ENCODE measurements at regions not wholly inside any gene's neighbourhood (a gene's known extent, or its start where the extent isn't known, plus 50 kb on each side); places are given as distances from the start of the nearest gene placed in this dataset.
"Not testable (repeated sequence)": the region's sequence is repeated elsewhere in the genome, so short reads cannot be mapped to it uniquely, and the experiment has no call there.

- DNase-seq (ENCODE audit: low read depth in 2 of 2): no peak
Observed at GRCh38 chr18:38747153-38747552, 1181.6 kb upstream of the CELF4 start.

- DNase-seq (ENCODE audit: low read depth in 2 of 2): not testable (repeated sequence)
Observed at GRCh38 chr18:38720181-38720580, 1154.6 kb upstream of the CELF4 start.

- no peak for DNase-seq (ENCODE audit: low read depth in 2 of 2)
Observed at GRCh38 chr18:38718365-38718901, 1152.8 kb upstream of the CELF4 start.

GRCh38 chr18:38709122-38709521 is 1143.5 kb upstream of the CELF4 start:
- no peak for DNase-seq (ENCODE audit: low read depth in 2 of 2)

GRCh38 chr18:38706373-38706772 is 1140.8 kb upstream of the CELF4 start:
- DNase-seq (ENCODE audit: low read depth in 2 of 2): no peak

- no peak for DNase-seq (ENCODE audit: low read depth in 2 of 2)
Observed at GRCh38 chr18:38698088-38698487, 1132.5 kb upstream of the CELF4 start.

- DNase-seq (ENCODE audit: low read depth in 2 of 2): no peak
Observed at GRCh38 chr18:38695559-38696280, 1130.1 kb upstream of the CELF4 start.

GRCh38 chr18:38693104-38693503 is 1127.5 kb upstream of the CELF4 start:
- no peak for DNase-seq (ENCODE audit: low read depth in 2 of 2)

GRCh38 chr18:38690626-38691025 is 1125.0 kb upstream of the CELF4 start:
- no peak for DNase-seq (ENCODE audit: low read depth in 2 of 2)

- DNase-seq (ENCODE audit: low read depth in 2 of 2): no peak
Observed at GRCh38 chr18:38688416-38688815, 1122.8 kb upstream of the CELF4 start.

GRCh38 chr18:38670486-38670885 is 1104.9 kb upstream of the CELF4 start:
- DNase-seq (ENCODE audit: low read depth in 2 of 2): no peak

- no peak for DNase-seq (ENCODE audit: low read depth in 2 of 2)
Observed at GRCh38 chr18:38664929-38665328, 1099.3 kb upstream of the CELF4 start.

GRCh38 chr18:38663682-38664081 is 1098.1 kb upstream of the CELF4 start:
- DNase-seq (ENCODE audit: low read depth in 2 of 2): no peak

- no peak for DNase-seq (ENCODE audit: low read depth in 2 of 2)
Observed at GRCh38 chr18:38663270-38663669, 1097.7 kb upstream of the CELF4 start.

- no peak for DNase-seq (ENCODE audit: low read depth in 2 of 2)
Observed at GRCh38 chr18:38654946-38655345, 1089.3 kb upstream of the CELF4 start.

- DNase-seq (ENCODE audit: low read depth in 2 of 2): no peak
Observed at GRCh38 chr18:38651736-38652135, 1086.1 kb upstream of the CELF4 start.

- DNase-seq (ENCODE audit: low read depth in 2 of 2): no peak
Observed at GRCh38 chr18:38648179-38648578, 1082.6 kb upstream of the CELF4 start.

- DNase-seq (ENCODE audit: low read depth in 2 of 2): no peak
Observed at GRCh38 chr18:38646296-38646695, 1080.7 kb upstream of the CELF4 start.

GRCh38 chr18:38644875-38645641 is 1079.5 kb upstream of the CELF4 start:
- DNase-seq (ENCODE audit: low read depth in 2 of 2): no peak

- no peak for DNase-seq (ENCODE audit: low read depth in 2 of 2)
Observed at GRCh38 chr18:38642711-38643110, 1077.1 kb upstream of the CELF4 start.

- DNase-seq (ENCODE audit: low read depth in 2 of 2): not testable (repeated sequence)
Observed at GRCh38 chr18:38639700-38640099, 1074.1 kb upstream of the CELF4 start.

- no peak for DNase-seq (ENCODE audit: low read depth in 2 of 2)
Observed at GRCh38 chr18:38635709-38636430, 1070.3 kb upstream of the CELF4 start.
